HG02943 (cell line): ENCODE measurements at regions not wholly inside any gene's neighbourhood (a gene's known extent, or its start where the extent isn't known, plus 50 kb on each side); places are given as distances from the start of the nearest gene placed in this dataset.

Experiments
- ATAC-seq: cut with Tn5 transposase; IDR thresholded peaks from one replicate; pipeline ENCODE4 v1.9.1; 2021; ENCODE audit warnings: mild to moderate bottlenecking, low read depth, moderate library complexity; ENCODE audit not compliant: unreplicated experiment

DNA sequence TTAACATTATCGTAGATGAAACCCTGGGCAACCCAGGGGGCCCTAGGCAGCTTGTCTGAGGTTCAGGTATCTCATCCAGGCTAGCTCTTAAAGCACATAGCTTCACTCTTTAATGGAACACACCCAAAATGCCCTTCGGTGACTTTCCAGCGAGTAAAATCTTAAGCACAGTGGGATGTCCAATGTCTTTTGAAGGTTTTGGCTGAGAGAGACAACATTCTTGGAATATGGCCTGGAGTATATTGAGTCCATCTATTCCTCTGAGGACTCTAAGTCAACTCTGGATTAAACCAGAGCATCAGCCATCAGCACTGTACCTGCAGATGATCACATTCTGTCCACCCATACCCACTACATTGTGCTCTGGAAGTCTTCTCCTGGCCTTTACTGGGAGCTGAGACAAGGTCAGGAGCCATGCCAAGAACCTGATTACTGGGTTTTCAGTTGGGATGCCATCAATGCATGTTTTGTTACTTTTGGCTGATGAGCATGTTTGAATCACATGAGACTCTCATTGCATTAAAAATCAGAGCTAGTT, 63.4 kb upstream of the CDH11 start:
- no peak for ATAC-seq

DNA sequence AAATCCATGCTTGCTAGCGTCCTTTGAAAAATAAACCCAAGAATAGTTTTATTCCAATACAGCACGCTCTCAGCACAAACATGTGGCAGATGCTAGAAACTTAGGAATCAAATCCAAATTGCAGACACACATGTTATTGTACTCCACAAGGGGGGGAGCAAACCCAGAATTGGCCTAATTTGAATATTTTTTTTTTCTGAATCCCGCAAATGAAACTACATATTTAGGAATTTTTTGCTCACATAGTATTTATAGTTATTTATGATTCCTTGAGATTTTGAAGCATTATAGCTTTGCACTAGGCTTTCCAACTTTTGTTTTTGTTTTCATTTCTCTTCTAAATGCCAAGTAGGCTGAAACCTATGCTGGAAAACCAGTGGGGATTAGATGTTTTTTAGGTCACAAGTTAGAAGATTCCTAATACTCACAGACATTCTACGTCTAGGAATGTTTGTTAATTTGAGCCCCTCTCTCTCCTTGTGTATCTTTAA, 59.3 kb upstream of the CDH11 start:
- no peak for ATAC-seq

GRCh38 chr16:65178151-65178550, 56.3 kb upstream of the CDH11 start:
- no peak for ATAC-seq

DNA sequence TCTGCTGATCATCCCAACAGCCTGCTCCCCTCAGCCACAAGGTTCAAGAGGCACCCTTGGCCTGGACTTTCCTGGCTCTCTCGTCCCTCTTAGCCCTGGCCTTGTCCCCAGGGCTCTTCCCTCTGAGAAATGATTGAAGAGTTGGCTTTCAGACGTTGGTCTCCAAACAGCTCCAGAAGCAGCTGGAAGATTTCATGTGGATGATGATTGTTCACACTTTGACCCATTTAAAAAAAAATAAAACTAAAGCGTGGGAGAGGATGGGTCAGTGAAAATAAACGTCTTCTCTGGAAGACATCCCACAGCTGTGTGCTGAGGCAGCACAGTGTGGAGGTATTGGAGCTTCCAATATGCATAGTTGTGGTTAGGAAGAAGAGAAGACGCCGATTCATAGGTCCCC, 54.7 kb upstream of the CDH11 start:
- ATAC-seq, result no peak

DNA sequence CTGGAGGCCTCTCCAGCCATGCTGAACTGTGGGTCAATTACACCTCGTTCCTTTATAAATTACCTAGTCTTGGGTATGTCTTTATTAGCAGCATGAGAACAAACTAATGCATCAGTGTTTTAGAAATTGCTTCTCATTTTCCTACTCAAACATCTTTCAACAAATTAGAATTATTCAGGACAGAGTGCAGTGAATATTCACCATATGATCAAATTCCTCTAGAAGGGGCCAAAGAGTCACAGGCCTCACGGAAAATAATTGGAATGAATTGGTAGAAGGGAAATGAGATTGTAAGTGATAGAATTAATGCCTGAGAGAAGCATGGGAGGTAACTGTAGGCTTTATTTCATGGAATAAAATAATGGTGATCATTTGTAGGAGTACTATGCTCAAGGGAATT, 50.5 kb upstream of the CDH11 start:
- no peak for ATAC-seq
